Stimulated activated CD4-positive, alpha-beta T cell treated with anti-CD3 and anti-CD28 coated beads, Interleukin-2, amount 100 ng/mL, for 4 hours (primary cell): ENCODE measurements at regions not wholly inside any gene's neighbourhood (a gene's known extent, or its start where the extent isn't known, plus 50 kb on each side); places are given as distances from the start of the nearest gene placed in this dataset.

Experiments
- DNase-seq: peaks from one replicate; pipeline ENCODE4 v3.0.0-alpha.2; 2020; ENCODE audit warnings: low read depth

GRCh38 chr2:134143568-134143967 lies 110.3 kb upstream of the MGAT5 start:
- no peak for DNase-seq

GRCh38 chr2:134144081-134144596 lies 109.7 kb upstream of the MGAT5 start:
- DNase-seq: no peak

- no peak for DNase-seq
These were observed 109.2 kb upstream of the MGAT5 start for GRCh38 chr2:134144651-134145050.

GRCh38 chr2:134145519-134145918 lies 108.4 kb upstream of the MGAT5 start:
- DNase-seq: no peak

GRCh38 chr2:134146161-134146560 lies 107.7 kb upstream of the MGAT5 start:
- no peak for DNase-seq

GRCh38 chr2:134146620-134147019 lies 107.3 kb upstream of the MGAT5 start:
- no peak for DNase-seq

GRCh38 chr2:134148172-134148571 lies 105.7 kb upstream of the MGAT5 start:
- no peak for DNase-seq

GRCh38 chr2:134148843-134149472 lies 104.9 kb upstream of the MGAT5 start:
- no peak for DNase-seq

- DNase-seq: no peak
These were observed 104.0 kb upstream of the MGAT5 start for GRCh38 chr2:134149904-134150303.

GRCh38 chr2:134150760-134151159 lies 103.1 kb upstream of the MGAT5 start:
- no peak for DNase-seq

GRCh38 chr2:134152045-134153010 lies 101.5 kb upstream of the MGAT5 start:
- DNase-seq: no peak

- no peak for DNase-seq
These were observed 100.5 kb upstream of the MGAT5 start for GRCh38 chr2:134153294-134153880.

- no peak for DNase-seq
These were observed 99.6 kb upstream of the MGAT5 start for GRCh38 chr2:134154246-134154645.

- DNase-seq: no peak
These were observed 98.7 kb upstream of the MGAT5 start for GRCh38 chr2:134155134-134155533.

- DNase-seq: no peak
These were observed 95.6 kb upstream of the MGAT5 start for GRCh38 chr2:134158295-134158694.

GRCh38 chr2:134161170-134161547 lies 92.7 kb upstream of the MGAT5 start:
- no peak for DNase-seq

GRCh38 chr2:134163336-134163735 lies 90.5 kb upstream of the MGAT5 start:
- DNase-seq: no peak

- no peak for DNase-seq
These were observed 89.6 kb upstream of the MGAT5 start for GRCh38 chr2:134164306-134164705.

GRCh38 chr2:134167015-134167414 lies 86.9 kb upstream of the MGAT5 start:
- DNase-seq: no peak

GRCh38 chr2:134169788-134170187 lies 84.1 kb upstream of the MGAT5 start:
- no peak for DNase-seq

GRCh38 chr2:134170294-134170693 lies 83.6 kb upstream of the MGAT5 start:
- no peak for DNase-seq

- no peak for DNase-seq
These were observed 83.2 kb upstream of the MGAT5 start for GRCh38 chr2:134170700-134171099.
